IMR-90 (cell line): ENCODE measurements at regions not wholly inside any gene's neighbourhood (a gene's known extent, or its start where the extent isn't known, plus 50 kb on each side); places are given as distances from the start of the nearest gene placed in this dataset.

Experiments
- ATAC-seq: fragments of 200-7000 bp; cut with Tn5 transposase; 2 replicates; pipeline ENCODE4 v1.9.1; 2020; ENCODE audit warnings: low read depth, mild to moderate bottlenecking, moderate library complexity
- BruUV-seq: library from RNA; stranded (reverse); fragments of 400-500 nt; replicated peaks from 2 replicates; lab custom pipeline; 2021; lab: Mats Ljungman, UMichigan
- CTCF ChIA-PET: fragments of 300-600 bp; formaldehyde crosslinking; extraction: SDS; loops from one replicate; lab custom pipeline; 2021; ENCODE audit warnings: antibody characterized with exemption; lab: Yijun Ruan, JAX
- POLR2A ChIA-PET: fragments of 300-600 bp; sonication (Branson Sonifier 250); formaldehyde crosslinking; loops from one replicate; lab custom pipeline; 2022; ENCODE audit warnings: antibody characterized with exemption; ENCODE audit not compliant: unreplicated experiment; lab: Charles Lee
- DNase-seq: peaks from one replicate; pipeline ENCODE4 v3.0.0; 2013
- H2AFZ ChIP-seq: replicated peaks from 2 replicates; pipeline ENCODE3; 2013; ENCODE audit warnings: low read length, mild to moderate bottlenecking; ENCODE audit not compliant: poor library complexity
- H2AK5ac ChIP-seq: 2 replicates; pipeline ENCODE4 v1.6.1; 2013; ENCODE audit warnings: low read depth, low read length, inconsistent platforms
- H2AK9ac ChIP-seq: replicated peaks from 2 replicates; pipeline ENCODE3; 2013; ENCODE audit warnings: mild to moderate bottlenecking, low read depth, low read length, moderate library complexity; ENCODE audit not compliant: poor library complexity
- H2BK120ac ChIP-seq: 2 replicates; pipeline ENCODE4 v1.6.1; 2013; ENCODE audit warnings: low read depth, low read length, inconsistent platforms
- H2BK15ac ChIP-seq: 3 replicates; pipeline ENCODE4 v1.6.1; 2013; ENCODE audit warnings: low read depth, low read length, inconsistent platforms
- H2BK20ac ChIP-seq: 2 replicates; pipeline ENCODE4 v1.6.1; 2013; ENCODE audit warnings: low read depth, mild to moderate bottlenecking, inconsistent platforms, low read length, moderate library complexity
- H2BK5ac ChIP-seq: 2 replicates; pipeline ENCODE4 v1.6.1; 2013; ENCODE audit warnings: mild to moderate bottlenecking, low read depth, low read length, inconsistent platforms; ENCODE audit not compliant: poor library complexity, severe bottlenecking
- H3K14ac ChIP-seq: replicated peaks from 2 replicates; pipeline ENCODE4 v1.6.1; 2013; ENCODE audit warnings: low read depth, low read length, inconsistent platforms
- H3K18ac ChIP-seq: 2 replicates; pipeline ENCODE4 v1.6.1; 2013; ENCODE audit warnings: low read depth, low read length, control low read depth
- H3K23ac ChIP-seq: 2 replicates; pipeline ENCODE4 v1.6.1; 2013; ENCODE audit warnings: low read depth, low read length, inconsistent platforms
- H3K27ac ChIP-seq: 2 replicates; pipeline ENCODE4 v1.5.1; 2013; ENCODE audit warnings: mild to moderate bottlenecking, control low read depth, low read length; ENCODE audit not compliant: insufficient read depth
- H3K27me3 ChIP-seq: 2 replicates; pipeline ENCODE4 v1.6.1; 2013; ENCODE audit warnings: low read length; ENCODE audit not compliant: control insufficient read depth, insufficient read depth
- H3K36me3 ChIP-seq: 2 replicates; pipeline ENCODE4 v1.6.1; 2013; ENCODE audit warnings: low read length, mixed read lengths; ENCODE audit not compliant: control insufficient read depth, insufficient read depth
- H3K4ac ChIP-seq: 2 replicates; pipeline ENCODE4 v1.6.1; 2013; ENCODE audit warnings: low read depth, low read length, inconsistent platforms
- H3K4me1 ChIP-seq: 2 replicates; pipeline ENCODE4 v1.6.1; 2013; ENCODE audit warnings: low read length, mixed read lengths; ENCODE audit not compliant: control insufficient read depth, insufficient read depth
- H3K4me2 ChIP-seq: 2 replicates; pipeline ENCODE4 v1.6.1; 2013; ENCODE audit warnings: low read depth, mild to moderate bottlenecking, control low read depth, low read length, moderate library complexity
- H3K4me3 ChIP-seq: 2 replicates; pipeline ENCODE4 v1.5.1; 2013; ENCODE audit warnings: low read depth, mild to moderate bottlenecking, control low read depth, low read length, moderate library complexity; ENCODE audit not compliant: insufficient read depth
- H3K56ac ChIP-seq: 2 replicates; pipeline ENCODE4 v1.6.1; 2013; ENCODE audit warnings: low read length, inconsistent platforms; ENCODE audit not compliant: insufficient read depth; ENCODE audit errors: extremely low read depth
- H3K79me1 ChIP-seq, 2 experiments: 2 replicates each; pipeline ENCODE4 v1.6.1; 2013; ENCODE audit warnings: low read length in 2 of 2, inconsistent platforms in 1 of 2, low read depth in 1 of 2
- H3K9ac ChIP-seq: 2 replicates; pipeline ENCODE4 v1.6.1; 2013; ENCODE audit warnings: low read depth, low read length, control low read depth
- H3K9me1 ChIP-seq: 2 replicates; pipeline ENCODE4 v1.6.1; 2013; ENCODE audit warnings: low read length, inconsistent platforms; ENCODE audit not compliant: insufficient read depth
- H3K9me3 ChIP-seq: 2 replicates; pipeline ENCODE4 v1.6.1; 2013; ENCODE audit warnings: low read length; ENCODE audit not compliant: control insufficient read depth, insufficient read depth
- H4K20me1 ChIP-seq: 2 replicates; pipeline ENCODE4 v1.6.1; 2013; ENCODE audit warnings: low read length, inconsistent platforms; ENCODE audit not compliant: insufficient read depth
- H4K5ac ChIP-seq: 2 replicates; pipeline ENCODE4 v1.6.1; 2013; ENCODE audit warnings: mild to moderate bottlenecking, low read depth, low read length, control low read depth
- H4K8ac ChIP-seq, 2 experiments: 2 replicates each; pipeline ENCODE4 v1.6.1; 2013; ENCODE audit warnings: low read depth in 2 of 2, low read length in 2 of 2, control low read depth in 1 of 2, inconsistent platforms in 1 of 2
- H4K91ac ChIP-seq: 2 replicates; pipeline ENCODE4 v1.6.1; 2013; ENCODE audit warnings: low read depth, low read length, inconsistent platforms; ENCODE audit not compliant: insufficient read depth
- BHLHE40 ChIP-seq: fragments of 150-350 bp; IDR thresholded peaks from 2 replicates; pipeline ENCODE4 v1.6.1; 2016; ENCODE audit warnings: mild to moderate bottlenecking, low read depth, low read length
- WGBS, 2 experiments: methylation state at CpG; one replicate each; pipeline versions ENCODE4 v1.1.5 to v1.1.7; 2013; ENCODE audit warnings: missing lambda C conversion rate in 2 of 2; ENCODE audit not compliant: insufficient read length in 1 of 2; ENCODE audit errors: extremely low coverage in 2 of 2; 5-methylcytosine and 5-hydroxymethylcytosine counted together
- dilution Hi-C: fragments of 300-500 bp; cut with HindIII; formaldehyde crosslinking; loops from one replicate; pipeline ENCODE4 v1.14.3; 2018; ENCODE audit warnings: low sequenced_read_pairs; ENCODE audit not compliant: unreplicated experiment
- in situ Hi-C: fragments of 300-500 bp; cut with MboI; formaldehyde crosslinking; loops from 3 replicates; pipeline ENCODE4 v1.14.3; 2019; ENCODE audit warnings: low sequenced_read_pairs, inconsistent platforms, mixed read lengths
- intact Hi-C: fragments of 100-400 bp; cut with micrococcal nuclease; formaldehyde crosslinking; loops from 2 replicates; pipeline ENCODE4 v1.10.0; 2022

- DNase-seq (no peak), ATAC-seq (no peak)
- Histone ChIP-seq H4K8ac (no peak overlapping the region), H3K4me3 (no peak overlapping the region), H4K20me1 (no peaks in the 10 kb centered on the region), H3K27ac (no peak overlapping the region), H3K9me3 (no peaks in the 10 kb centered on the region), H3K9ac (no peak overlapping the region), H3K18ac (no peak overlapping the region), H3K4me1 (no peaks in the 10 kb centered on the region), H3K36me3 (no peaks in the 10 kb centered on the region), H3K27me3 (no peaks in the 10 kb centered on the region), H2BK15ac (no peak overlapping the region), H2BK5ac (no peak overlapping the region), H3K23ac (no peak overlapping the region), H2AFZ (no peak overlapping the region), H3K14ac (no peak overlapping the region), H3K4me2 (no peak overlapping the region), H3K56ac (no peak overlapping the region), H4K91ac (no peak overlapping the region), H2BK20ac (no peak overlapping the region), H2BK120ac (no peak overlapping the region), H3K4ac (no peak overlapping the region), H2AK5ac (no peak overlapping the region), H4K5ac (no peak overlapping the region), H3K79me1 (no peaks in the 10 kb centered on the region), H3K9me1 (no peaks in the 10 kb centered on the region), H2AK9ac (no peak overlapping the region)
- no peak for TF ChIP-seq BHLHE40
- BruUV-seq: no TSS peak
- dilution Hi-C loops (no loop called here), in situ Hi-C loops (no loop called here), intact Hi-C loops (no loop called here)
- WGBS, 2 experiments: 33% methylated on average over 3 of the region's 9 CpGs; no CpG with 5 or more reads in 1 of the 2 experiments
- ChIA-PET CTCF (no interaction called here), POLR2A (no interaction called here)
Observed at GRCh38 chr1:30263888-30264671, 459.3 kb downstream of the MATN1 start.
